ENCODE measurements at regions not wholly inside any gene's neighbourhood (a gene's known extent, or its start where the extent isn't known, plus 50 kb on each side); places are given as distances from the start of the nearest gene placed in this dataset.

DNA sequence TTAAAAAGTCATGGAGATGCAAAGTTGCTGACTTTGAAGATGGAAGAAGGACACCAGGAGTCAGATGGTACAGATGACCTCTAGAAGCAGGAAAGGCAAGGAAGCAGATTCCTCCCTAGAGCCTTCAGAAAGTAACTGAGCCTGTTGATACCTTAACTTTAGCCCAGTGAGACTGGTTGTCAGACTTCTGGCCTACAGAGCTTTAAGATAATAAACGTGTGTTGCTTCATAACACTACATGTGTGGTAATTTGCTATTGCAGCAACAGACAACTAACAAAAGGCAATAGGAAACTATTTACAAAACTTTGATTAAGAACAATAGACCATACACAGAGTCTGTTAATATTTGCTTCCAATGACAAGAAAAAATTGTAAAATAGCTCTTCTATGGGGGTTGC lies 102.0 kb upstream of the USP38 start:
- no peak for DNase-seq (ENCODE audit: low spot score)

DNA sequence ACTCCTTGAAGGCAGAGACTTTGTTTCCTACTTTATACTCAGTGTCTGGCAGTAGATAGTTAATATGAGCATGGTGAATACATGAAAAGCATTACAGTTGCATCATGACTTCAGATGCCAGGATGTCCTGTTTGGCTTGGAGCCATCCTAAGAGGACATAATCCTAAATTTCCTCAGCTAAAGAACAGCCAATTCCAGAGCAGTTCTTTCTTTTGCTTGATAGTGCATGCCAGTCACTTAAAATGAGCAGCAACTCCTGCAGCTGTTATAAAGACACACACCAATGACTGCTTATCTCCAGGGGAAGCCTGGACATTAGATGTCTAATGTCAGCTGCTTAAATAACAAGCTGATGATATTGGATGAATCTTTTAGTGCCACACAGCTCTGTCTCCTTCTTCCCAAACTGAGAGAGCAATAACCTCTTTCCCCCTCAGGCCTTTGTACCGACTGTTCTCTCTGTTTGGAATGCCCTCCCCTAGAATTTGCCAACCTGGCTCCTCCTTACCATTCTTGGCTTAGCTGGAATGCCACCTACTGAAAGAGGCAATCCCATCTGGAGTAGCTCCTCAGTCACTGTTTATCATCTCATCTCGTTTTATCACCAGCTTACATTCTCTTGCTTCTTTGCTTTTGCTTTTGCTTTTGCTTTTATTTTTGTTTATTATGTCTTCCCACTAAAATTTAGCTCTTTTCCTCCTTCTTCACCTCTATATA lies 100.8 kb upstream of the USP38 start:
- DNase-seq (ENCODE audit: low spot score) = no peak

DNA sequence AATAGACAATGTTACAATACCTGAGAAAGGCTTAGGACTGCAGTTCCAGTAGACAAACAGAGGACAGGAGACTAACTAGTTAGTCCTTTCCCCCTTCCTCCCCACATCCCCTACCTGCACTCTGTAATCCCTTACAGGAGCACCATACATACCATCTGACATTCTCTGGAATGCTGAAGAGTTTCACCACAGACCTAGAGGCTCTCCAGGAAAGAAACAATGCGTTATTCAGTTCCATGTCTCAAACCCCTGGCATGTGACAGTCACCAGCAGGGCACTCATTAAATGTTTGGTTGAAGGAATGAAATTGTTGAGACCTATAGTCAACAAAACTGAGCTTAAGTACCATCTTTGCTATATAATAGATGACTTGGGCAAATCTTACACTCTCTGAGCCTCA lies 100.2 kb upstream of the USP38 start:
- DNase-seq (ENCODE audit: low spot score) = peak; percentile 60

DNA sequence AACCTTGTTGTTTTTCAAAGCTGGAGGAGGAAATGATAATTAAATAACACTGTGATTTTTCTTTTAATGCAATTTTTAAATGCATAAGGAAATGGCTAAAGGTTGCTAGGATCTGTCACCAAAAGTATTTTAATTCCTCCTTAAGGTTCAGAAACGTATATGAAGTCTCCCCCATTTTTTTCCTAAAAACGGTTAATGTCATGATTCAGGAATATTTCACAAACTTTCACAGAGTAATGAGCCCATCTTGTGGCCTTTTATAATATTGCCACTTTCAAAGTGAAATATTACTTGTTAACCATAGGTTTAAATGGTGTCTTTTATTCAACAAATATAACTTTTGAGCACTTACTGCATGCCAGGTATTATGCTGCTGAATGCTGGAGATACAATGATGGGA lies 99.5 kb upstream of the USP38 start:
- peak; percentile 48 for DNase-seq (ENCODE audit: low spot score)

DNA sequence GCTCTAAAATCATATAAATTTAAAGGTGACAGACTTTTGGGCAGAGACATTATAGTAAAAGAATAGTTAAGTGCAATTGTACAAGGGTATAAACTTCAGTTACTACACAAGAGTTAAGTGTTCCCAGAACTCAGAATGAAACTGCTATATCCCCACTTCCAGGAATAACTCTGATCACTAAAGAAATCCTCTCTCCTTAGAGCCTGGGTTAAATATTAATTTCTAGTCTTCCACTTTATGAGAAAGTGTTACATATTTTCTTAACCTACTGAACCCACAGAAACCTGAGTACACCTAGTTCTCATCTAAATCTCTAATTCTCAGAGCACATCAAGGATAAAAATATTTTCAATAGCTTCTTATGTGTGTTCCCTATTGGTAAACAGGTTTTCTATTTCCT lies 99.1 kb upstream of the USP38 start:
- no peak for DNase-seq (ENCODE audit: low spot score)

DNA sequence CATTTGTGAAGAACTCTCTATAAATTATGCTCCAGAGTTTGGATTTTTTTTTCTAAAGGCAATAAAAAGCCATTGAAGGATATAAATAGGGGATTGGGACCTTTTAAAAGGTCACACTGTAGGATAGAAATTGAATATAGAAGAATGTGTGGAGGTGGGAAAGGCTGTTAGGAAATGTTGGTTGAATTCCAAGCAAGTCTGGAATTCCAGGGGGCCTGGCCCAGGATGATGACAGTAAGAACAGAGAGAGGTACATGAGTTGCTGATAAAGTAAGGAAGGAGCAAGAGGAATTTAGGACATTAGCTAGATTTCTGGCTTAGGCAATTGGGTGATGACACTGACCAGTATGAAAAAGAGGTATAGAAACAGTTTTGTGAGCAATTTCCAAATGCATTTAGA lies 95.4 kb upstream of the USP38 start:
- DNase-seq (ENCODE audit: low spot score) = no peak

DNA sequence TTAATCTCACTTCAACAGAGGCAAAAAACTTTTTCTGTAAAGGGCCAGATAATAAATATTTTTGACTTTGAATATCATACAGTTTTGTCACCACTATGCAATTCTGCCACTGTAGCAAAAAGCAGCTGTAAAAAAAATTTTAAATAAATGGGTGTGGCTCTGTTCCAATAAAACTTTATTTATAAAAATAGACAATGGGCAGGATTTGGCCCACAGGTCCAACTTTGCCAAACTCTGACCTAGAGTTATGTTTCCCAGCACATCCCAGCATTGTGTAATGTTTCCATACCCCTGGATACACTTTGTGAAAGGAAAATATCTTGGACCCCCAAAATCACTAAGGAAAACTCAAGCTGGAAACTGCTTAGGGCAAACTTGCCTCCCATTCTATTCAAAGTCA lies 94.9 kb upstream of the USP38 start:
- DNase-seq (ENCODE audit: low spot score) = no peak

DNA sequence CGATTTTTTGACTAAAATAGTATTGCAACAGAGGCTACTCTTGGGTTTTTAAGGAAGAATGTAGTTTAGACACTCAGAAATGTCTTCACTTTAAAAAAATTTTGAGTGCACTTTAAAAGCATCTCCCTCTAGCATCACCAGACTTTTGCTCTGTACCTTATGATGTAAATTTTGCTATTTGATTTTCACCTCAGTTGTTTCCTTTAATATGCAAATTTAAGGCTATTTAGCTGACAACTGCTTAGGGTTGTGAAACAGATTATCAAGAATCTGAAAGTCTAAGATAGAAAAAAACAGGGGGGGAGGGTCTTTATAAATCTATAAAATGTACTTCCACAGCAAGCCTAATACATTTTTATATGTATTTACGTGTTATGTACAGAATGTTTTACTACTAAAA lies 92.9 kb upstream of the USP38 start:
- DNase-seq (ENCODE audit: low spot score) = no peak

DNA sequence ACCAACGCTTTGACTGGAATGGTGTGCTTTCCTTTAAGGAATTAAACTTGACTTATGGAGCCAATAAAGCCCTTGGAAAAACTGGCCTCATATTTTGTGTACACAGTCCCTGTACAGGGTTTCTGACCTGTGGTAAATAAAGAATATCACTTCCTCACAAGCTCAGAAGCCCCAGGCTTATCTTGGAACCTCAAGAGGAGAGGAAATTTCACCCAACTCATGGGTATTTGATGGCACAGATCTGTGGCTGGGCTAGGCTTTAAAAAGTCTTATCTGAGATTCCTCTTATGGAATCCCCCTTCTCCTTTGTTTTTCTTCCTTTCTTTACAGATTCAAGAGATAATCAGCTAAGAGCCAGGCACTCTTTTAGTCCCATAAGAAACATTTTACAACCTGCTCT lies 89.3 kb upstream of the USP38 start:
- DNase-seq (ENCODE audit: low spot score) = no peak

DNA sequence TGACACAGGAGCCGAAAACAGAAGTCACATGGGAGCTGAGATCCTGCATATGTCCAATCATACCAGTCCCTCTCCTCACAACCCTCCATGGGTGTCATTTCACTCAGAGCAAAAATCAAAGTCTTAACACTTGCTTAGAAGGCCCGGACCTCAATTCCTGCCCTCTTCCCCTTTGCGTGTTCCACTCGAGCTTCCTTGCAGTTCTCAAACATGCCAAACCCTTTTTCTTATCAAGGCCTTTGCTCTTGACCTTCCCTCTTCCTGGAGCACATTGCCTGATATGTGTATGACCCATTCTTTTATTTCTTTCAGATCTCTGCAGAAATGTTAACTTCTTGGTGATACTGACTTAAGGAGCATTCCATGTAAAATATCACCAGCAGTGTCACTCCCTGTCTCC lies 87.0 kb upstream of the USP38 start:
- DNase-seq (ENCODE audit: low spot score) = no peak

DNA sequence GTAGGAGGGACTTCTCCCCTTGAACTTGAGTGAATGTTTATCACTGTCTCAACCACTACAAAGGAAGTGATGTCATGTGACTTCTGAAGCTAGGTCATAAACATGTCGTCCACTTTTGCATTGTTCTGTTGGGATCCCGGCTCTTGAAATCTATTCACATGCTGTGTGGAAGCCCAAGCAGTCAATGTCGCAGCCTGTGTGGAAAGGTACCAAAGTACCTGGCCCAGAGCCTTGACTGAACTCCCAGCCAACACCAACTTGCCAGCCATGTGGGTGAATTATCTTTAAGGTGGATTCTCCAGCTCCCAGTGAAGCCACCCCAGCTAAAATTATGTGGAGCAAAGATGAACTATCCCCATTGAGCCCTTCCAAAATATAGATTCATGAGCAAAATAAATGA lies 85.0 kb upstream of the USP38 start:
- DNase-seq (ENCODE audit: low spot score) = no peak

DNA sequence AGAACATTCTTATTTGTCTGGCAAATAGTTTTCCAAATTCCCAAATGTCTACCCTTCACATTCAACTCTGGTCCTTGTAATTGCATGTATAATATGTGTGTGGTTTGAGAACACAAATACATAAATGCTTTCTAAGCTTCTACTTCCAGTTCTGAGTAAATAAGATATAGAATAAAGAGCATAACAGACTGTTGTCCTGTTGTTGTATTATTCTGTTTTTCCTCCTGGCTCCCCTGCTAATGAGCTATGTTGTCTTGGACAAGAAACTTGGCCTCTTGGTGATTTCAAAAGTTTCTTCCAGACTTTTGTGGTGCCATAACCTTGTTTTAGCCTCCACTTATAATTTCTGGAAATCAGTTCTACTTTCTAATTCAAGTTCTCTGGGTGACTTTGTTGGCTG lies 75.3 kb upstream of the USP38 start:
- no peak for DNase-seq (ENCODE audit: low spot score)

DNA sequence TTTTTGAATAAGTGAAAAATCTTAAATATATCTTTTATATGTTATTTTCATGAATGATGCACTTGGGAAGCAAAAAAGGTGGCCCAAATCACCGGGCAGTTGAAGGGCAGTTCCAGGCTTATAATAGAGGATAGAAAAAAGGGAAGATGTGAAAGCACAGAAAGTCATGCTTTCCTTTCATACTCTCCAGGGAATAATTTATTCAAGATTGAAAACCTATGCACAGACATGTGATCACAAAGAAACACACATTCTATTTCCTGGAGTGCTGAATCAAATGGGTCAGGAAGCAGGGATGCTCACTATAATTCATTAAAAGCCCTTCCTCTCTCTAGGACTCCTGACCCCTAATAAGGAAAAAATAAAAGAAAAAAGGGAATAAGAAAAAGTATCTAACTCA lies 66.1 kb upstream of the USP38 start:
- DNase-seq (ENCODE audit: low spot score) = peak; percentile 79

DNA sequence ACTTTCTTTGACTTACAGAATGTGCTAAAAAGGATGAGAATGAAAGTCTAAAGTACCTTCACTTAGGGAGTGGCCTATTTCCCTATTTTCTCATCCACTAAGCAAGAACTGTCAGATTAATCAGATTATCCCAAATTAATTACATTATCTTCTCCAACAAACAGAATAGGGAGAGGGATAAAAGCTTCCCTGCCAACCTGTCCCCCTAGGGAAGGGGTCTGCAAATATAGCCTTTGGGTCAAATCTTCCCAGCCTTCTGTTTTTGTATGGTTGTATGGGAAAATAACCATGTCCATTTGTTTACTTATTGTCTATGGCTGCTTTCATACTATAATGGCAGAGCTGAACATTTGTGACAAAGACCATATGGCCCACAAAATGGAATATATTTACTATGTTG lies 57.1 kb upstream of the USP38 start:
- DNase-seq (ENCODE audit: low spot score) = no peak

DNA sequence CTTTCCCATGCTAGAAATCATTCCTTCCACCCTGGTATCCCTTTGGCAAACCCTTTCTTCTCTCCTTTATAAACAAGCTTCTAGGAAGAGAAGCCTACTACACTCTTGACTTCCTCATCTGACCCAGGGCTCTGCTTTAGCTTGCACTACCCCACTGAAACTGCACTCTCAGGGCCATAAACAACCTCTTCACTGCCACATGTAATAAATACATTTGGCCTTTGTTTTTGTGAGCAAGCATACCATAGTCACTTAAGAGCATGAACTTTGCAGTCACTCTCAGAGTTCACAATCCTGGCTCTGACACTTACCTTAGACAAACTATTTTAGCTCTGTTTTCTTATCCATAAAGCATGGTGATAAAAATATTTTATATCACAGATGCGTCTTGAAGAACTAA lies 50.7 kb upstream of the USP38 start:
- DNase-seq (ENCODE audit: low spot score) = no peak

All from COLO829 (cell line).